ENCODE measurements at regions not wholly inside any gene's neighbourhood (a gene's known extent, or its start where the extent isn't known, plus 50 kb on each side); places are given as distances from the start of the nearest gene placed in this dataset.

- no peak for DNase-seq
Observed at GRCh38 chr7:153475239-153475638, 577.0 kb upstream of the DPP6 start.

- no peak for DNase-seq
Observed at GRCh38 chr7:153476166-153476565, 576.0 kb upstream of the DPP6 start.

- DNase-seq, result no peak
Observed at GRCh38 chr7:153496257-153496656, 555.9 kb upstream of the DPP6 start.

- DNase-seq, result no peak
Observed at GRCh38 chr7:153503093-153503492, 549.1 kb upstream of the DPP6 start.

DNA sequence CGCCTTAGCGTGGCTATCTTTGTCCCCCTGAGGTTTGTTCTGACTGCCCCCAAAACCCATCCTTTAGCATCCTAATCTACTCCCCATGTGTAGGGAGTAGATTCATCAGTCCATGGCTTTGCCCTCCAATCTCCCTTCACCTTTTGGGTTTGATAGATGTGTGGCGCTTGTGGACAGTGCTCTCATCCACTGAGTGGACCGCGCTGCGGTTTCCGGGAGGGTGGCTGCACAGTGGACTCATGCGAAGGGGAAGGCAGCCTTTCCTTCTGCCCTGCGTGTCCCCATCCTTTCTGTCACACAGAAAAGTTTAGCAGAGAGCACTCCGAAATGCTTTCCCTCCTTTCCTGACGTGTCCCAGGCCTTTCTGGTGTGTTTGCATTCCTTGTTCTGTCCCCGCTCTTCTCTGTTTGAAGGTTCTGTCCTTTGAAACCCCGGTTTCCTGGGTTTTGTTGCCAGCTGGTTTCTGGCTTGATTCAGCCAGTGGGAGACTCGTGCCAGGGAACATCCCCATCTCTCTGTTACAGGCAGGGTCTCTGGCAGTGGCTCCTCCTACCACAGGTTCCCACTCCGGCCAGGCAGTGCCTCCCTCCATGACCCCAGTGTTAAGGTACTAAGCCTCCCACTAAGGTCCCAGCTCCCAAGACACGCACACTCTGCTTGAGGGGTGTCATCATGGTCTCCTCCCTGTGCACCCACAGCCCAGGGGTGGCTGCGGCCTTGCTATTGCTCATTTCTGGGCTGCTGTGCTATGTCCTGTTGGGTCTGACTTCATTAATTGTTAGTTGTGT is 547.7 kb upstream of the DPP6 start:
- no peak for DNase-seq

GRCh38 chr7:153507885-153508284 is 544.3 kb upstream of the DPP6 start:
- no peak for DNase-seq

GRCh38 chr7:153509768-153510167 is 542.4 kb upstream of the DPP6 start:
- DNase-seq, result no peak

DNA sequence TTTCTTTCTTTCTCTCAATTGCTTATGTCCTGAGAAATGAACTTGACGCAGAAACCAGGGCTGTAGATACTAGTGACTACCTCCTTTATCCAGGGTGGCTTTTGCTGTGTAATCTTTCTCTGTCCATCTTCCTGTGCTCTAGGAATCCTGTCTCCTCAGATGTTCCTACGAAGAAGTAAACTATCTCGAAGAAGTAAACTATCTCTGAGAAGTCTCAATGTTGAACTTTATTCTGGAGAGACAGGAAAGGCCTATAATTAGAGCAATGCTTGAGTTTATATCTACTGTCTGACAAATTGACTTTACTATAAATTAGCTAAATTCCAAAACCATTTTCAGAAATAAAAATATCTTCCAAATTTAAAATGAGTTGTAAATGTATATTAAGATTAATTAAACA is 541.5 kb upstream of the DPP6 start:
- no peak for DNase-seq

GRCh38 chr7:153514032-153514431 is 538.2 kb upstream of the DPP6 start:
- no peak for DNase-seq

DNA sequence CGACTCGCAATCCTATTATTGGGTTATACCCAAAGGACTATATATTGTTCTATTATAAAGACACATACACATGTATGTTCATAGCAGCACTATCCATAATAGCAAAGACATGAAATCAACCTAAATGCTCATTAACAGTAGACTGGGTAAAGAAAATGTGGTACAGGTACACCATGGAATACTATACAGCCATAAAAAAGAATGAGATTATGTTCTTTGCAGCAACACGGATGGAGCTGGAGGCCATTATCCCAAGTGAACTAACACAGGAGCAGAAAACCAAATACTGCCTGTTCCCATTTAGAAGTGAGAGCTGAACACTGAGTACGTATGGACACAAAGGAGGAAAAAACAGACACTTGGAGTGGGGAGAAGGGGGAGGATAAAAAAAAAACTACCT is 536.8 kb upstream of the DPP6 start:
- DNase-seq, result no peak

- no peak for DNase-seq
Observed at GRCh38 chr7:153518201-153518984, 533.8 kb upstream of the DPP6 start.

GRCh38 chr7:153521370-153521769 is 530.8 kb upstream of the DPP6 start:
- no peak for DNase-seq

DNA sequence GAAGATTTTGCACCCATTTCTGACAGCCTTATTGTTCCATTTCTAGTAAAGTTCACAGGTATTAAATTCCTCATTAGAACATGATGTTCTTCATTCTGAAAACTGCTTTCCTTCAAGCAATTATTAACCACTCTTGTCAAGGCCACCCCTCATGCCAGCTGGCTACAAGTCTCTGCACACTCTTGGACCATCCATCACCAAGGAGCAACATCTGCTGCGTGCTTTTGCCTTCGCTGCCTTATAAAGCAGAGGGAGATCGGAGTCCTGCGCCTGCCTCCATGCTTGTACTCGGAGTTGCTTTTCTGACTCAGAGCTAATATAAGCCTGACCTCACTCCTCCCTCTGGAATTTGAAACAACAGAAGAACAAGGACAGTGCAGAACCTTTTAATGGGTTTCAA is 529.9 kb upstream of the DPP6 start:
- no peak for DNase-seq

GRCh38 chr7:153523320-153524015 is 528.7 kb upstream of the DPP6 start:
- DNase-seq, result no peak

GRCh38 chr7:153524070-153524601 is 528.1 kb upstream of the DPP6 start:
- DNase-seq, result no peak

DNA sequence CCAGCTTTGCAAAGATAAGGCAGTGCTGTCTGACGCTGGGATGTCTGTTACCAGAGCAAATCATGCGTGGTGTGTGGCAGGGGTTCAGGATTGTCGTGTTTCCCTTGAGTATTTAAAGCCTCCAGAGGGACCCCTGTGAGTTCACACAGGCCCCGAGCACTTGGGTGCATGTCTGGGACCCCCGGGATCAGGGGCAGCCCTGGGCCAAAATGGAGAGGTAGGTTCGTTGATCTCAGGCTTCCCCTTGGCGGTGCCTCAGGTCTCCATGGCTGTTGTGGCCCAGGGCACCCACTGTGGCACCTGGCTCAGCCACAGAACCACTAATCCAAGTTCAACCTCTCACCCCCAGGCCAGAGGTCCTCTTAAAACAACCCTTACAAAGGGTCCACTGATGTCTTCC is 523.1 kb upstream of the DPP6 start:
- no peak for DNase-seq

DNA sequence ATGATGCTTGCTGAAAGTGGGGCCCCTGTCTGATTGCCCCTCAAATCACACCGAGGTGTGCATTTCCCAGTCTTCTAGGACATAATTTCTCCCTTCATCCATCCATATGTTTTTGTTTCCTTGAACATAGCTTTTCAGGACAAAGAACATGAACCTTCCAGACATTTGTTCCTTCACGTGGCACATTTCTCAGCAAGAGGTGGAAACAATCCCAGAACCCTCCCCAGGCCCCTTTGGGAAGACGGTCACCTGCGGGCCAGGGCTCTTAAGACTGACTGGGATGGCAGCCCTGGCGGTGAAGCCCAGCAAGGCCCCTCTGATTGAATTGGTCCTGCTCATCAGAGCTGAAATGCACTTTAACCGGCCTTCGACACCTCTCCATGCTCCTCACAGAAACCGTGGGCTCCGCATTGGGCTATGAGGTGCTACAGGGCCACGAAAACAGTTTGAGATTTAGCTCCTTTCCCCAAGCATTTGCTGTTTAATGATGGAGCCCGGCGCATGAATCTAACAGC is 522.5 kb upstream of the DPP6 start:
- no peak for DNase-seq

GRCh38 chr7:153530441-153530840 is 521.8 kb upstream of the DPP6 start:
- DNase-seq, result no peak

DNA sequence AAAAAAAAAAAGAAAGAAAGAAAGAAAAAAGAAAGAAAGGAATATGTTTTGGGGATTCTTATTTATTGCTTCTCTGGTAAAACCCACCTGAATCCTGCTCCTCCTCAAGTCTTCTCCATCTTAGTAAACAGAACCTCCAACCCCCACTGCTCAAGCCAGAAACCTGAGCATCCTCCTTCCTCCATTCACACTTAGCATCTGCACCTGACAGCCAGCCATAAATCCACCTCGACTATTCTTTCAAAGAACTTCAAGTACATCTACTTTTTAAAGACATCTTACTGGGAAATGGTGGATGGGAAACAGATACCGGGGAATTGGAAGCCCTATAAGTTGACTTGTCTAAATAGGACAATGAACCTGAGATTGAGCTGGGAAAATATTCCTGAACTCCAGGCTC is 519.9 kb upstream of the DPP6 start:
- DNase-seq, result no peak

DNA sequence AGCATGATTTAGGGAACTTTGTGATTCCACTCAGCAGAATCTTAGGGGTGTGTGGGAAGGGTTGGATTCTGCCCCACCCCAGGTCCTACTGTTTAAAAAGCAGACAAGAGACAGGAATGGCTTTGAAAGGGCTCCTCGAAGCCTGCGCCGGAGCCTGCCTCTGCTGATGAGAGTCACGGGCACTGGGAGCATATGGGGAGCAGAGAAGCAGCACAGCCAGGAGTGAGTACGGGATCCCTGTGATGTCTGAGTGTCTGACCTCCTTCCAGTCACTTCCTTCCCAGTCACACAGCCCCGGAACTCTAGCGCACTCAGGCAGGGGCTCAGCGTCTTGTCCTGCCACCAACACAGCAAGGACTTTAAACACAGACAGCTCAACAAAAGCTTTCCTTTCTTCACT is 514.9 kb upstream of the DPP6 start:
- DNase-seq, result no peak

DNA sequence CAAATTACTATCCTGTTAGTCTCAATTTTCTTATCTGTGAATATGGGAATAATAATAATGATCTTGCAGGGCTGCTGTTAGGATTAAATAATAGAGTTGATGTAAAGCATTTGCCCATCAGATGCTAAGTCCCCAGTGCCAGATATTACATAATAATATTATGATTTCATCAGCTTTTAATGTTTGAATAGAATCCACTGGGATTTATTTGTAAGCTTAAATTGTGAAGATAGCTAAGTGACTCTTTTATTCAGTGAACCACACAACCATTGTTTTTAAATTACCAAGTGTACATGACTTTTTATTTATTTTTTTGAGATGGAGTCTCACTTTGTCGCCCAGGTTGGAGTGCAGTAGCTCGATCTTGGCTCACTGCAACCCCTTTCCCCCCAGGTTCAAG is 510.3 kb upstream of the DPP6 start:
- DNase-seq, result no peak

- DNase-seq, result no peak
Observed at GRCh38 chr7:153543232-153543631, 509.0 kb upstream of the DPP6 start.

- DNase-seq, result no peak
Observed at GRCh38 chr7:153550173-153550572, 502.0 kb upstream of the DPP6 start.

All from activated CD4-positive, alpha-beta T cell treated with anti-CD3 and anti-CD28 coated beads, Interleukin-2, amount 50 U/mL, for 16 hours (primary cell).